ENCODE measurements at regions not wholly inside any gene's neighbourhood (a gene's known extent, or its start where the extent isn't known, plus 50 kb on each side); places are given as distances from the start of the nearest gene placed in this dataset.

DNA sequence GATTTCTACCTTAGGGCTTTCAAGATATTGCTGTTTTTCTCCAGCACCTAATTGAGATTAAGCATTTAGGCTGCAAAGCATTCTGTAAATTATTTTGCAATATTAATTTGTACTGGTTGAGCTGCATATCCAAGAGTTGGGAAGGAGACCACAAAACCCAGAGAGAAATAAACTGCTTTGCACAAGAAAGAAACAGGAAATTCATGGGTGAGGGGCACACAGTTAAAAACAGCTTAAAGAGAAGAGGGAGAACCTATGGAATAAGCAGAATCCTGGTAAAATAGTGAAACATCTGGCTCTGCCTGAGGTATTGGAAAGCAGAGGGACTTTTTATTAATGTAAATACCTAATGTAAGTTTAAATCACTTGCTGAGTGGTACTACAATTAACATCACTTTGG is 243.0 kb downstream of the TMEM167A start:
- TF ChIP-seq GABPA (IDR thresholded peaks at IDR 0.05; ENCODE audit: low read depth) (no peak), POLR2AphosphoS5 (IDR thresholded peaks at IDR 0.05; ENCODE audit: low read depth) (no peak), SPI1 (IDR thresholded peaks at IDR 0.05; ENCODE audit: borderline replicate concordance, low read depth) (no peak), REST (IDR thresholded peaks at IDR 0.05; ENCODE audit: insufficient replicate concordance, low read depth) (no peak)
- TF ChIP-seq, protein P1, sequence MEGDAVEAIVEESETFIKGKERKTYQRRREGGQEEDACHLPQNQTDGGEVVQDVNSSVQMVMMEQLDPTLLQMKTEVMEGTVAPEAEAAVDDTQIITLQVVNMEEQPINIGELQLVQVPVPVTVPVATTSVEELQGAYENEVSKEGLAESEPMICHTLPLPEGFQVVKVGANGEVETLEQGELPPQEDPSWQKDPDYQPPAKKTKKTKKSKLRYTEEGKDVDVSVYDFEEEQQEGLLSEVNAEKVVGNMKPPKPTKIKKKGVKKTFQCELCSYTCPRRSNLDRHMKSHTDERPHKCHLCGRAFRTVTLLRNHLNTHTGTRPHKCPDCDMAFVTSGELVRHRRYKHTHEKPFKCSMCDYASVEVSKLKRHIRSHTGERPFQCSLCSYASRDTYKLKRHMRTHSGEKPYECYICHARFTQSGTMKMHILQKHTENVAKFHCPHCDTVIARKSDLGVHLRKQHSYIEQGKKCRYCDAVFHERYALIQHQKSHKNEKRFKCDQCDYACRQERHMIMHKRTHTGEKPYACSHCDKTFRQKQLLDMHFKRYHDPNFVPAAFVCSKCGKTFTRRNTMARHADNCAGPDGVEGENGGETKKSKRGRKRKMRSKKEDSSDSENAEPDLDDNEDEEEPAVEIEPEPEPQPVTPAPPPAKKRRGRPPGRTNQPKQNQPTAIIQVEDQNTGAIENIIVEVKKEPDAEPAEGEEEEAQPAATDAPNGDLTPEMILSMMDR (IDR thresholded peaks at IDR 0.05; ENCODE audit: insufficient read depth, low read length) = no peak
- Histone ChIP-seq H3K4me3 (replicated peaks; ENCODE audit: insufficient read depth, low read length) (no peak overlapping the region), H3K27ac (replicated peaks) (no peak overlapping the region), H3K27me3 (ENCODE audit: insufficient read depth, poor library complexity, severe bottlenecking) (no peaks in the 10 kb centered on the region)
- no peak for DNase-seq (ENCODE audit: low read depth in 1 of 2, low spot score in 1 of 2)

GRCh38 chr5:82833277-82833676 is 243.9 kb downstream of the TMEM167A start:
- Histone ChIP-seq H3K4me3 (replicated peaks; ENCODE audit: insufficient read depth, low read length) (no peak overlapping the region), H3K27ac (replicated peaks) (no peak overlapping the region), H3K27me3 (ENCODE audit: insufficient read depth, poor library complexity, severe bottlenecking) (no peaks in the 10 kb centered on the region)
- TF ChIP-seq, protein P1 (IDR thresholded peaks at IDR 0.05; ENCODE audit: insufficient read depth, low read length) = no peak
- TF ChIP-seq SPI1 (IDR thresholded peaks at IDR 0.05; ENCODE audit: borderline replicate concordance, low read depth) = no peak
- TF ChIP-seq REST (IDR thresholded peaks at IDR 0.05; ENCODE audit: insufficient replicate concordance, low read depth) = no peak
- TF ChIP-seq POLR2AphosphoS5 (IDR thresholded peaks at IDR 0.05; ENCODE audit: low read depth) = no peak
- DNase-seq (ENCODE audit: low read depth in 1 of 2, low spot score in 1 of 2) = no peak

DNA sequence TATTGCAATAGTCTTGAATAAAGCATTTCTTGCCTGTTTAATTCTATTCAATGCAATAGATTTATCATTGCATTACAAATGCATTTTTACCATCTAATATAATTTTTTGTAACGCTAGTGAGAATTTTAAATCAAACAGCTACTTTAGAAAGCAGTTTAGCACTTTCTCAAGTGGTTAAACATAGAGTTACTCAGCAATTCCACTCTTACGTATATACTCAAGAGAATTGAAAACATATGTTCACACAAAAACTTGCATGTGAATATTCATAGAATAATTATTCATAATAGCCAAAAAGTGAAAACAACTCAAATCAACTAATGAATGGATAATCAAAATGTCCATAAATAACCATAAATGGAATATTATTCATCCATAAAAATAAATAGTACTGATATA is 244.7 kb downstream of the TMEM167A start:
- no peak overlapping the region for H3K27ac ChIP-seq (replicated peaks)
- TF ChIP-seq SPI1 (IDR thresholded peaks at IDR 0.05; ENCODE audit: borderline replicate concordance, low read depth) = no peak
- TF ChIP-seq POLR2AphosphoS5 (IDR thresholded peaks at IDR 0.05; ENCODE audit: low read depth) = no peak
- no peak for TF ChIP-seq GABPA (IDR thresholded peaks at IDR 0.05; ENCODE audit: low read depth)
- no peak for TF ChIP-seq REST (IDR thresholded peaks at IDR 0.05; ENCODE audit: insufficient replicate concordance, low read depth)
- TF ChIP-seq, protein P1 (IDR thresholded peaks at IDR 0.05; ENCODE audit: insufficient read depth, low read length) = no peak
- no peak for DNase-seq (ENCODE audit: low read depth in 1 of 2, low spot score in 1 of 2)
- no peak overlapping the region for H3K4me3 ChIP-seq (replicated peaks; ENCODE audit: insufficient read depth, low read length)
- no peaks in the 10 kb centered on the region for H3K27me3 ChIP-seq (ENCODE audit: insufficient read depth, poor library complexity, severe bottlenecking)

All from HL-60 (cell line).